ENCODE measurements at regions not wholly inside any gene's neighbourhood (a gene's known extent, or its start where the extent isn't known, plus 50 kb on each side); places are given as distances from the start of the nearest gene placed in this dataset.
"Not testable (repeated sequence)": the region's sequence is repeated elsewhere in the genome, so short reads cannot be mapped to it uniquely, and the experiment has no call there.

GRCh38 chr20:53833333-53834061 lies 236.9 kb downstream of the BCAS1 start:
- DNase-seq, result no peak

- DNase-seq, result no peak
These were observed 237.9 kb downstream of the BCAS1 start for GRCh38 chr20:53832499-53832898.

GRCh38 chr20:53831812-53832211 lies 238.2 kb upstream of the ZNF217 start:
- DNase-seq, result no peak

GRCh38 chr20:53831228-53831627 lies 237.6 kb upstream of the ZNF217 start:
- no peak for DNase-seq

GRCh38 chr20:53829724-53830521 lies 236.3 kb upstream of the ZNF217 start:
- peak; percentile 75 for DNase-seq

- no peak for DNase-seq
These were observed 235.7 kb upstream of the ZNF217 start for GRCh38 chr20:53829255-53829723.

- DNase-seq, result peak; percentile 33
These were observed 235.1 kb upstream of the ZNF217 start for GRCh38 chr20:53828682-53829254.

- peak; percentile 50 for DNase-seq
These were observed 234.5 kb upstream of the ZNF217 start for GRCh38 chr20:53828088-53828681.

GRCh38 chr20:53827292-53828087 lies 233.9 kb upstream of the ZNF217 start:
- no peak for DNase-seq

GRCh38 chr20:53826597-53827291 lies 233.1 kb upstream of the ZNF217 start:
- DNase-seq, result no peak

GRCh38 chr20:53826090-53826489 lies 232.5 kb upstream of the ZNF217 start:
- DNase-seq, result no peak

GRCh38 chr20:53825282-53825681 lies 231.6 kb upstream of the ZNF217 start:
- DNase-seq, result no peak

- no peak for DNase-seq
These were observed 231.1 kb upstream of the ZNF217 start for GRCh38 chr20:53824779-53825178.

- DNase-seq, result no peak
These were observed 229.6 kb upstream of the ZNF217 start for GRCh38 chr20:53823121-53823764.

- DNase-seq, result no peak
These were observed 228.9 kb upstream of the ZNF217 start for GRCh38 chr20:53822534-53822933.

GRCh38 chr20:53819973-53820451 lies 226.4 kb upstream of the ZNF217 start:
- DNase-seq, result no peak

- no peak for DNase-seq
These were observed 225.0 kb upstream of the ZNF217 start for GRCh38 chr20:53818457-53819177.

- DNase-seq, result not testable (repeated sequence)
These were observed 223.9 kb upstream of the ZNF217 start for GRCh38 chr20:53817513-53817912.

- DNase-seq, result no peak
These were observed 223.3 kb upstream of the ZNF217 start for GRCh38 chr20:53816872-53817398.

- no peak for DNase-seq
These were observed 221.9 kb upstream of the ZNF217 start for GRCh38 chr20:53815509-53815908.

Data from DMS79 treated with DMSO at 0.1 percent for 48 hours (cell line).